HG03280 (cell line): ENCODE measurements at regions not wholly inside any gene's neighbourhood (a gene's known extent, or its start where the extent isn't known, plus 50 kb on each side); places are given as distances from the start of the nearest gene placed in this dataset.
"Not testable (repeated sequence)": the region's sequence is repeated elsewhere in the genome, so short reads cannot be mapped to it uniquely, and the experiment has no call there.

Experiments
- ATAC-seq: cut with Tn5 transposase; IDR thresholded peaks from one replicate; pipeline ENCODE4 v1.9.1; 2021; ENCODE audit warnings: mild to moderate bottlenecking, moderate library complexity; ENCODE audit not compliant: unreplicated experiment

- no peak for ATAC-seq
Observed at GRCh38 chr4:188650516-188650915, 511.3 kb downstream of the TRIML1 start.

- no peak for ATAC-seq
Observed at GRCh38 chr4:188657365-188657764, 518.1 kb downstream of the TRIML1 start.

- ATAC-seq, result no peak
Observed at GRCh38 chr4:188658958-188659522, 519.8 kb downstream of the TRIML1 start.

GRCh38 chr4:188660796-188661195, 521.6 kb downstream of the TRIML1 start:
- ATAC-seq, result no peak

- ATAC-seq, result no peak
Observed at GRCh38 chr4:188661502-188661901, 522.3 kb downstream of the TRIML1 start.

- ATAC-seq, result no peak
Observed at GRCh38 chr4:188663369-188663768, 524.1 kb downstream of the TRIML1 start.

GRCh38 chr4:188665491-188666457, 526.5 kb downstream of the TRIML1 start:
- ATAC-seq, result no peak

GRCh38 chr4:188678691-188679090, 539.5 kb downstream of the TRIML1 start:
- not testable (repeated sequence) for ATAC-seq

- ATAC-seq, result no peak
Observed at GRCh38 chr4:188680004-188680666, 540.9 kb downstream of the TRIML1 start.

GRCh38 chr4:188680667-188681063, 541.4 kb downstream of the TRIML1 start:
- ATAC-seq, result no peak

- ATAC-seq, result no peak
Observed at GRCh38 chr4:188682321-188682720, 543.1 kb downstream of the TRIML1 start.

GRCh38 chr4:188683571-188683970, 544.3 kb downstream of the TRIML1 start:
- no peak for ATAC-seq

GRCh38 chr4:188688956-188689355, 549.7 kb downstream of the TRIML1 start:
- no peak for ATAC-seq

GRCh38 chr4:188691811-188692210, 552.6 kb downstream of the TRIML1 start:
- ATAC-seq, result no peak

- ATAC-seq, result no peak
Observed at GRCh38 chr4:188695261-188695660, 556.0 kb downstream of the TRIML1 start.

- ATAC-seq, result no peak
Observed at GRCh38 chr4:188697243-188697642, 558.0 kb downstream of the TRIML1 start.

GRCh38 chr4:188701952-188702351, 562.7 kb downstream of the TRIML1 start:
- ATAC-seq, result no peak

- no peak for ATAC-seq
Observed at GRCh38 chr4:188704288-188704687, 565.0 kb downstream of the TRIML1 start.

- no peak for ATAC-seq
Observed at GRCh38 chr4:188707036-188707435, 567.8 kb downstream of the TRIML1 start.

- no peak for ATAC-seq
Observed at GRCh38 chr4:188714501-188714900, 575.3 kb downstream of the TRIML1 start.

GRCh38 chr4:188714907-188715306, 575.7 kb downstream of the TRIML1 start:
- ATAC-seq, result no peak

GRCh38 chr4:188717661-188718060, 578.4 kb downstream of the TRIML1 start:
- no peak for ATAC-seq
